ENCODE measurements at regions not wholly inside any gene's neighbourhood (a gene's known extent, or its start where the extent isn't known, plus 50 kb on each side); places are given as distances from the start of the nearest gene placed in this dataset.
"Not testable (repeated sequence)": the region's sequence is repeated elsewhere in the genome, so short reads cannot be mapped to it uniquely, and the experiment has no call there.

DNA sequence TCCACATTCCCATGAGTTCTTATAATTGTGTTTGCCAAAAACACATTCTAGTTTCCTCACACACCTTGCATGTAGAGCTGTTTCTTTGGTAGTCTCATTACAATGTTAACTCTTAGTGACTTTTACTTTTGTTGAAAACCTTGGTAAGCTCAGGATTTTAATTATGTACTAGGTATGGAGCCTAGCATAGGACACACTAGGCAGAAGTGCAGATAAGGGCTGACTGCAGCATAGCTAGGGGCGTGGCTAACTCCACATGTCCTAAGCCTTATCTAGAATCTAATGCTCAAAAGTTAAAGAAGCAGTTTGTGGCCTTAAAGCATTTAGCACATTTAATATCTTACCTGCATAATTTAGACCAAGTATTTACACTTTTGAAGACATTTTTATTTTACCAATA is 153.7 kb upstream of the FBXO11 start:
- Histone ChIP-seq H3K36me3 (ENCODE audit: low read depth, low read length) (no peaks in the 10 kb centered on the region), H3K27ac (ENCODE audit: low read length) (no peak overlapping the region), H3K9ac (ENCODE audit: low read length) (no peak overlapping the region), H3K4me2 (ENCODE audit: low read length) (no peak overlapping the region), H3F3A (ENCODE audit: low read length, unreplicated experiment) (no peaks in the 10 kb centered on the region), H4K20me1 (ENCODE audit: low read length) (no peaks in the 10 kb centered on the region), H3K79me2 (ENCODE audit: low read length) (no peaks in the 10 kb centered on the region), H3K4me1 (ENCODE audit: insufficient read depth, low read length) (no peaks in the 10 kb centered on the region), H3K27me3 (ENCODE audit: low read length) (peaks cover 44% of the 10 kb centered on the region), H3K4me3 (ENCODE audit: low read length) (no peak overlapping the region), H3K9me3 (ENCODE audit: low read length) (no peaks in the 10 kb centered on the region), H2AFZ (ENCODE audit: low read length) (no peak overlapping the region), H3K9me2 (replicated peaks; ENCODE audit: low read length) (no peaks in the 10 kb centered on the region)
- no TSS peak for BruUV-seq (replicated peaks)
- ChIA-PET CTCF (no interaction called here), POLR2A (ENCODE audit: unreplicated experiment) (no interaction called here)
- TF ChIP-seq EZH2phosphoT487 (IDR thresholded peaks at IDR 0.05; ENCODE audit: borderline replicate concordance, low read length), result no peak
- TF ChIP-seq EZH2 (IDR thresholded peaks at IDR 0.05; ENCODE audit: low read length, unreplicated experiment), result no peak
- TF ChIP-seq CTCF (conservative IDR thresholded peaks at IDR 0.05; ENCODE audit: low read depth, low read length), result no peak
- intact Hi-C loops (cut with micrococcal nuclease), result no loop called here
- ATAC-seq (no peak), DNase-seq (no peak)

DNA sequence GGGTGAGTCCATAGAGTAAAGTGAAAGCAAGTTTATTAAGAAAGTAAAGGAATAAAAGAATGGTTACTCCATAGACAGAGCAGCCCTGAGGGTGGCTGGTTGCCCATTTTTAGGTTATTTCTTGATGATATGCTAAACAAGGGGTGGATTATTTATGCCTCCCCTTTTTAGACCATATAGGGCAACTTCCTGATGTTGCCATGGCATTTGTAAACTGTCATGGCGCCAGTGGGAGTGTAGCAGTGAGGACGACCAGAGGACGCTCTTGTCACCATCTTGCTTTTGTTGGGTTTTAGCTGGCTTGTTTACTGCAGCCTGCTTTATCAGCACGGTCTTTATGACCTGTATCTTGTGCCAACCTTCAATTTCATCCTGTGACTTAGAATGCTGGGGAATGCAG is 155.4 kb upstream of the FBXO11 start:
- H3K36me3 ChIP-seq (ENCODE audit: low read depth, low read length); intact Hi-C loops (cut with micrococcal nuclease); CTCF ChIA-PET; H3K4me3 ChIP-seq (ENCODE audit: low read length); H4K20me1 ChIP-seq (ENCODE audit: low read length); H3K9me3 ChIP-seq (ENCODE audit: low read length); H3K9me2 ChIP-seq (replicated peaks; ENCODE audit: low read length); BruUV-seq (replicated peaks); H3K9ac ChIP-seq (ENCODE audit: low read length); H3K4me1 ChIP-seq (ENCODE audit: insufficient read depth, low read length); H3F3A ChIP-seq (ENCODE audit: low read length, unreplicated experiment); H3K4me2 ChIP-seq (ENCODE audit: low read length); H2AFZ ChIP-seq (ENCODE audit: low read length); DNase-seq; ATAC-seq; H3K79me2 ChIP-seq (ENCODE audit: low read length); H3K27ac ChIP-seq (ENCODE audit: low read length); POLR2A ChIA-PET (ENCODE audit: unreplicated experiment): not testable (repeated sequence)
- peaks cover 49% of the 10 kb centered on the region for H3K27me3 ChIP-seq (ENCODE audit: low read length)

DNA sequence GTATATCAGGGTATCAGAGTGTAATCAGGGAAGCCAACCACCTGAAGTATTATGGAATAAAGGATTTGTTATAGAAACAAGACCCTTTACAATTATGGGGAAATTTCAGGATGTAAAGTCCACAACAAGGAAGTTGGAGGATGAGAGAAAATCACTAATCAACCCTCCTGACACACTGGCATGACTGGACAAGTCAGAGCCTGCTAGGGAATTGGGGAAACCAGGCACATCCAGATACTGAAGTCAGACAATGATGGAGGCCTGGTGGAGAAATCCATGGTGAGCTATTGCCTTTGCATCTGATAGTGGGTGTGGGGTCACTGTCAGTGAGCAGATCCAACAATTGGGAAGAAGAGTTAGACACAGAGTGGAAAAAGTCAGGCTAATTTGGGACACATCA is 158.8 kb upstream of the FBXO11 start:
- intact Hi-C loops (cut with micrococcal nuclease), result no loop called here
- Histone ChIP-seq H2AFZ (ENCODE audit: low read length) (no peak overlapping the region), H3K4me3 (ENCODE audit: low read length) (no peak overlapping the region), H3K36me3 (ENCODE audit: low read depth, low read length) (no peaks in the 10 kb centered on the region), H4K20me1 (ENCODE audit: low read length) (no peaks in the 10 kb centered on the region), H3K4me2 (ENCODE audit: low read length) (no peak overlapping the region), H3K9ac (ENCODE audit: low read length) (no peak overlapping the region), H3K79me2 (ENCODE audit: low read length) (no peaks in the 10 kb centered on the region), H3K27ac (ENCODE audit: low read length) (no peak overlapping the region), H3K27me3 (ENCODE audit: low read length) (peaks cover 41% of the 10 kb centered on the region), H3K9me2 (replicated peaks; ENCODE audit: low read length) (no peaks in the 10 kb centered on the region), H3K4me1 (ENCODE audit: insufficient read depth, low read length) (no peaks in the 10 kb centered on the region), H3F3A (ENCODE audit: low read length, unreplicated experiment) (no peaks in the 10 kb centered on the region), H3K9me3 (ENCODE audit: low read length) (no peaks in the 10 kb centered on the region)
- ChIA-PET CTCF (no interaction called here), POLR2A (ENCODE audit: unreplicated experiment) (no interaction called here)
- TF ChIP-seq EZH2phosphoT487 (IDR thresholded peaks at IDR 0.05; ENCODE audit: borderline replicate concordance, low read length) (no peak), EZH2 (IDR thresholded peaks at IDR 0.05; ENCODE audit: low read length, unreplicated experiment) (no peak), CTCF (conservative IDR thresholded peaks at IDR 0.05; ENCODE audit: low read depth, low read length) (no peak)
- ATAC-seq (no peak), DNase-seq (no peak)
- BruUV-seq (replicated peaks), result no TSS peak

Measured in PC-3 (cell line).